Testis (tissue), 2 donors: ENCODE measurements at regions not wholly inside any gene's neighbourhood (a gene's known extent, or its start where the extent isn't known, plus 50 kb on each side); places are given as distances from the start of the nearest gene placed in this dataset.

Source experiments
- DNase-seq: peaks from one replicate; pipeline ENCODE4 v3.0.0-alpha.2; 2019
- H3K27ac ChIP-seq, 2 donors: fragments of 200-600 bp; sonication (generic); one replicate each; pipeline ENCODE4 v1.5.1; 2019
- H3K27me3 ChIP-seq: fragments of 200-600 bp; sonication (generic); one replicate; pipeline ENCODE4 v1.5.1; 2019
- H3K36me3 ChIP-seq: fragments of 200-600 bp; sonication (generic); one replicate; pipeline ENCODE4 v1.5.1; 2017; ENCODE audit warnings: low read depth; ENCODE audit errors: missing control alignments
- H3K4me1 ChIP-seq: fragments of 200-600 bp; sonication (generic); one replicate; pipeline ENCODE4 v1.5.1; 2019
- H3K4me3 ChIP-seq, 2 donors: fragments of 200-600 bp; sonication (generic); one replicate each; pipeline ENCODE4 v1.5.1; 2017 to 2019
- H3K9me3 ChIP-seq: fragments of 200-600 bp; sonication (generic); one replicate; pipeline ENCODE4 v1.5.1; 2017
- POLR2A ChIP-seq: fragments of 450-650 bp; IDR thresholded peaks from one replicate; pipeline ENCODE4 v1.6.1; 2017; ENCODE audit warnings: antibody characterized with exemption, mild to moderate bottlenecking, moderate library complexity
- WGBS, 2 donors: methylation state at CpG; one replicate each; pipeline ENCODE4 v1.1.5; 2018; 5-methylcytosine and 5-hydroxymethylcytosine counted together
- intact Hi-C: fragments of 100-400 bp; cut with DNase I; formaldehyde crosslinking; loops from one replicate; pipeline ENCODE4 v1.15.1; 2023; ENCODE audit warnings: low total_unique reads
- TF ChIP-seq, protein P1 (sequence below), 3 experiments: fragments of 450-650 bp in 2 of 3; fragments of 200-600 bp in 1 of 3; sonication (generic) in 1 of 3; IDR thresholded peaks; one replicate each; pipeline ENCODE4 v1.5.1; 2016 to 2019; ENCODE audit warnings: antibody characterized with exemption in 3 of 3, mild to moderate bottlenecking in 2 of 3, moderate library complexity in 1 of 3

- H3K9me3 ChIP-seq, result no peaks in the 10 kb centered on the region
- no peaks in the 10 kb centered on the region for H3K36me3 ChIP-seq
- H3K4me1 ChIP-seq, result no peaks in the 10 kb centered on the region
- H3K27ac ChIP-seq, result no peak overlapping the region
- WGBS, 2 donors, result 56 to 63% methylated on average over 3 of the region's 3 CpGs
- intact Hi-C loops, result no loop called here
- H3K4me3 ChIP-seq, result no peak overlapping the region
- no peaks in the 10 kb centered on the region for H3K27me3 ChIP-seq
- TF ChIP-seq POLR2A, result no peak
- TF ChIP-seq, protein P1, sequence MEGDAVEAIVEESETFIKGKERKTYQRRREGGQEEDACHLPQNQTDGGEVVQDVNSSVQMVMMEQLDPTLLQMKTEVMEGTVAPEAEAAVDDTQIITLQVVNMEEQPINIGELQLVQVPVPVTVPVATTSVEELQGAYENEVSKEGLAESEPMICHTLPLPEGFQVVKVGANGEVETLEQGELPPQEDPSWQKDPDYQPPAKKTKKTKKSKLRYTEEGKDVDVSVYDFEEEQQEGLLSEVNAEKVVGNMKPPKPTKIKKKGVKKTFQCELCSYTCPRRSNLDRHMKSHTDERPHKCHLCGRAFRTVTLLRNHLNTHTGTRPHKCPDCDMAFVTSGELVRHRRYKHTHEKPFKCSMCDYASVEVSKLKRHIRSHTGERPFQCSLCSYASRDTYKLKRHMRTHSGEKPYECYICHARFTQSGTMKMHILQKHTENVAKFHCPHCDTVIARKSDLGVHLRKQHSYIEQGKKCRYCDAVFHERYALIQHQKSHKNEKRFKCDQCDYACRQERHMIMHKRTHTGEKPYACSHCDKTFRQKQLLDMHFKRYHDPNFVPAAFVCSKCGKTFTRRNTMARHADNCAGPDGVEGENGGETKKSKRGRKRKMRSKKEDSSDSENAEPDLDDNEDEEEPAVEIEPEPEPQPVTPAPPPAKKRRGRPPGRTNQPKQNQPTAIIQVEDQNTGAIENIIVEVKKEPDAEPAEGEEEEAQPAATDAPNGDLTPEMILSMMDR (IDR thresholded peaks at IDR 0.05), result no peak
- no peak for DNase-seq
These were observed 51.0 kb upstream of the SPINK5 start for GRCh38 chr5:148012801-148013200.

DNA sequence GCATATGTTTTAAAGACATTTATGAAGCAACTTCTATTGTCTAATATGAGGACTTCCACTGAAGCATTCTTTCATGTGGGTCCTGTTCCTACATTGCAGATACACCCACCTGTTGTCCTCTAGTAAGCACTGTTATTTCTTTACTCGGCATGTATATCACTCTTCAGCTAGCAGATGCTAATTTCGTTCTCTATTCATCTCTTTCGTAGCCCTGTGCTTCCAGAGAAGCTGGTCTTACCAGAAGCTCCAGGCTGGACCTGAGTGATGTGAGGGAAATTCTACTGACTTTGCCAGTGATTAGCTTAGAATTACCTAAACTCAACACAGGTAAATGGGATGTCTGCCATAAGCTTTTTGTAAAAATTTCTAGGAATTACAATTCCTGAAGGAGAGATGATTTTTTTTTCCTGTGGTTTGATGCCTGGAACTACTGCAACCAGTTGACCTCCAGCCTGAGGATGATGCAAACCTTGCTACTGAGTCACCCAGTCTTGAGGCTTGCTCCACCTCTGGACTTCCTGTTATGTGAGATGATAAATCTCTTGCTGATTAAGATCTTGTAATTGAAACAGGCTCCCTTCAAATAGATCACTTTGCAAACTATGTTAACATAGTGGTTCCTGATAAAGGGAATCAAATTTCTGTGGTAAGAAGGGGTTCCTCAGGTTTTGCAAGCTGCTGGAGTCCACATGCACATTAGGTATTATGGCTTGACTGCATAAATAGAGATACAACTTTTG lies 52.2 kb upstream of the SPINK5 start:
- Histone ChIP-seq H3K27me3 (no peaks in the 10 kb centered on the region), H3K4me3 (no peak overlapping the region), H3K36me3 (no peaks in the 10 kb centered on the region), H3K9me3 (no peaks in the 10 kb centered on the region), H3K27ac (no peak overlapping the region), H3K4me1 (no peaks in the 10 kb centered on the region)
- intact Hi-C loops, result no loop called here
- WGBS, 2 donors, result 92% methylated on average over 3 of the region's 3 CpGs
- TF ChIP-seq POLR2A, result no peak
- TF ChIP-seq, protein P1 (IDR thresholded peaks at IDR 0.05), result no peak
- DNase-seq, result no peak

DNA sequence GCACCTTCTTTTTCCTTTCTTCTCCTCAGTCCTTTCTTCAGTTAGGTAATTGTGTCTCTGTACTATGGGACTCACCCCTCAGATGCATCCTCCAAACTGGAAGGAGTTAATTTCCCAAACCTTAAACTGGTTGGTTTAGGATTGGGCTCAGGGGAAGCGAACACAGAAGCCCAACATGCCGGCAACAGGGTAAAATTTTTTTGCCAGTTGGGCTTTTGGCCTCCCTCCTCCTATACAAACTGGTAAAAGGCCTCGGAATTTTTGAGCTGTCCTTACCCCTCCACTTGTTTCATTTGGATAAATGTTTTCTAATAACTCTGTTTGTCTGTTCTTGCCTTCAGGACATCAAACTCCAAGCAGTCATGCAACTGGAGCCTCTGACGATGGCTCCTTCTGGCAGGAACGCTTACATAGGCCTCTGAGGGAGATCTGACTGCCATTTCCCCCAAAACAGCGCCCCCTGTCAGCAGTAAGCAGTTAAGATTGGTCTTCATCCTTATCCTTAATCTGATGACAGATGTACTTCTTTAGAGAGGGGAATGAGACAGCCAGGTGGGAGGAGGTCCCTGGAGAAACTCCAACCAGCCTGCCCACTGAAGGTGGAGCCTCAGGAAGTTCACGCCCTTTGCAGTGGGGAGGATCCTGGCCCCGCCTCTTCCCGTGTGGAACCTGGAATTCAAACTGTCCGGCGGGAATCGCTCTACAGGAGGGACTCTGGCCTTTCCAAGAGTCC lies 57.8 kb upstream of the SPINK5 start:
- WGBS, 2 donors, result 57 to 62% methylated on average over 12 of the region's 12 CpGs
- no peak overlapping the region for H3K27ac ChIP-seq
- H3K4me3 ChIP-seq, result no peak overlapping the region
- no peaks in the 10 kb centered on the region for H3K4me1 ChIP-seq
- no peak for TF ChIP-seq POLR2A
- TF ChIP-seq, protein P1 (IDR thresholded peaks at IDR 0.05), result no peak
- intact Hi-C loops, result no loop called here
- DNase-seq, result peak; percentile 22
- H3K9me3 ChIP-seq, result no peaks in the 10 kb centered on the region
- H3K36me3 ChIP-seq, result no peaks in the 10 kb centered on the region
- no peaks in the 10 kb centered on the region for H3K27me3 ChIP-seq

- no peak overlapping the region for H3K27ac ChIP-seq
- intact Hi-C loops, result no loop called here
- no peak overlapping the region for H3K4me3 ChIP-seq
- DNase-seq, result no peak
- no peaks in the 10 kb centered on the region for H3K36me3 ChIP-seq
- TF ChIP-seq POLR2A, result no peak
- TF ChIP-seq, protein P1 (IDR thresholded peaks at IDR 0.05), result no peak
- no peaks in the 10 kb centered on the region for H3K4me1 ChIP-seq
- no peaks in the 10 kb centered on the region for H3K9me3 ChIP-seq
- H3K27me3 ChIP-seq, result no peaks in the 10 kb centered on the region
These were observed 60.6 kb upstream of the SPINK5 start for GRCh38 chr5:148003226-148003625.
